Superior temporal gyrus (tissue), 1 donor: ENCODE measurements at regions not wholly inside any gene's neighbourhood (a gene's known extent, or its start where the extent isn't known, plus 50 kb on each side); places are given as distances from the start of the nearest gene placed in this dataset.
"Not testable (repeated sequence)": the region's sequence is repeated elsewhere in the genome, so short reads cannot be mapped to it uniquely, and the experiment has no call there.

Experiments
- DNase-seq: peaks from one replicate; pipeline ENCODE4 v3.0.0-alpha.2; 2016; ENCODE audit errors: extremely low spot score

- DNase-seq = no peak
Observed at GRCh38 chr2:168300460-168300859, 53.1 kb upstream of the STK39 start.

GRCh38 chr2:168304024-168304681 is 56.8 kb upstream of the STK39 start:
- DNase-seq = no peak

- no peak for DNase-seq
Observed at GRCh38 chr2:168307379-168307778, 60.0 kb upstream of the STK39 start.

GRCh38 chr2:168310580-168310979 is 63.2 kb upstream of the STK39 start:
- no peak for DNase-seq

- DNase-seq = no peak
Observed at GRCh38 chr2:168311261-168311910, 64.0 kb upstream of the STK39 start.

- DNase-seq = no peak
Observed at GRCh38 chr2:168312036-168312822, 64.8 kb upstream of the STK39 start.

- no peak for DNase-seq
Observed at GRCh38 chr2:168314236-168314635, 66.8 kb upstream of the STK39 start.

GRCh38 chr2:168315331-168316072 is 68.1 kb upstream of the STK39 start:
- DNase-seq = no peak

GRCh38 chr2:168316073-168316440 is 68.7 kb upstream of the STK39 start:
- DNase-seq = no peak

GRCh38 chr2:168317282-168317681 is 69.9 kb upstream of the STK39 start:
- no peak for DNase-seq

- DNase-seq = no peak
Observed at GRCh38 chr2:168320267-168320666, 72.9 kb upstream of the STK39 start.

GRCh38 chr2:168322325-168323007 is 75.1 kb upstream of the STK39 start:
- no peak for DNase-seq

GRCh38 chr2:168323529-168324021 is 76.2 kb upstream of the STK39 start:
- no peak for DNase-seq

GRCh38 chr2:168326572-168326971 is 79.2 kb upstream of the STK39 start:
- DNase-seq = no peak

- DNase-seq = no peak
Observed at GRCh38 chr2:168327328-168327727, 79.9 kb upstream of the STK39 start.

GRCh38 chr2:168328421-168328820 is 81.0 kb upstream of the STK39 start:
- no peak for DNase-seq

GRCh38 chr2:168330624-168331423 is 83.4 kb upstream of the STK39 start:
- DNase-seq = no peak

- not testable (repeated sequence) for DNase-seq
Observed at GRCh38 chr2:168335254-168335653, 87.9 kb upstream of the STK39 start.

- no peak for DNase-seq
Observed at GRCh38 chr2:168336786-168337388, 89.5 kb upstream of the STK39 start.

GRCh38 chr2:168338292-168338691 is 90.9 kb upstream of the STK39 start:
- DNase-seq = no peak
